ENCODE measurements at regions not wholly inside any gene's neighbourhood (a gene's known extent, or its start where the extent isn't known, plus 50 kb on each side); places are given as distances from the start of the nearest gene placed in this dataset.
"Not testable (repeated sequence)": the region's sequence is repeated elsewhere in the genome, so short reads cannot be mapped to it uniquely, and the experiment has no call there.

DNA sequence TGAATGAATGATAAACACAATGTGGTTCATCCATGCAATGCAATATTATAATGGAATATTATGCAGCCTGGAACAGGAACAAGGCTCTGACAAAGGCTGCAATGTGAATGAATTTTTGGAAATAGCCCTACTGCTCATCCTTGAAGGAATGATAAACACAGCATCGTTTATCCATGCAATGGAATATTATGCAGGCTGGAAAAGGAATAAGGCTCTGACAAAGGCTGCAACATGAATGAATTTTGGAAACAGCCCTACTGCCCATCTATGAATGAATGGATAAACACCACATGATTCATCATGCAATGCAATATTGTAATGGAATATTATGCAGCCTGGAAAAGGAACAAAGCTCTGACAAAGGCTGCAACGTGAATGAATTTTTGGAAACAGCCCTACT lies 159.4 kb downstream of the CRLF2 start:
- Mint-ChIP-seq H3K4me1 (no peaks in the 10 kb centered on the region), H3K27ac (no peak overlapping the region), H3K27me3 (no peaks in the 10 kb centered on the region), H3K36me3 (no peaks in the 10 kb centered on the region), H3K9me3 (peaks cover 22% of the 10 kb centered on the region), H3K4me3 (no peak overlapping the region)
- no peak for DNase-seq

DNA sequence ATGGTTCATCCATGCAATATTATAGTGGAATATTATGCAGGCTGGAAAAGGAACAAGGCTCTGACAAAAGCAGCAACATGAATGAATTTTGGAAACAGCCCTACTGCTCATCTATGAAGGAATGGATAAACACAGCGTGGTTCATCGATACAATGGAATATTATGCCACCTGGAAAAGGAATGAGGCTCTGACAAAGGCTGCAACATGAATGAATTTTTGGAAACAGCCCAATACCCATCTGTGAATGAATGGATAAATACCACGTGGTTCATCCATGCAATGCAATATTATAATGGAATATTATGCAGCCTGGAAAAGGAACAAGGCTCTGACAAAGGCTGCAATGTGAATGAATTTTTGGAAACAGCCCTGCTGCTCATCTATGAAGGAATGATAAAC lies 160.4 kb downstream of the CRLF2 start:
- H3K4me3 Mint-ChIP-seq = no peak overlapping the region
- no peaks in the 10 kb centered on the region for H3K27me3 Mint-ChIP-seq
- no peaks in the 10 kb centered on the region for H3K4me1 Mint-ChIP-seq
- peaks cover 23% of the 10 kb centered on the region for H3K9me3 Mint-ChIP-seq
- no peak overlapping the region for H3K27ac Mint-ChIP-seq
- H3K36me3 Mint-ChIP-seq = no peaks in the 10 kb centered on the region
- no peak for DNase-seq

DNA sequence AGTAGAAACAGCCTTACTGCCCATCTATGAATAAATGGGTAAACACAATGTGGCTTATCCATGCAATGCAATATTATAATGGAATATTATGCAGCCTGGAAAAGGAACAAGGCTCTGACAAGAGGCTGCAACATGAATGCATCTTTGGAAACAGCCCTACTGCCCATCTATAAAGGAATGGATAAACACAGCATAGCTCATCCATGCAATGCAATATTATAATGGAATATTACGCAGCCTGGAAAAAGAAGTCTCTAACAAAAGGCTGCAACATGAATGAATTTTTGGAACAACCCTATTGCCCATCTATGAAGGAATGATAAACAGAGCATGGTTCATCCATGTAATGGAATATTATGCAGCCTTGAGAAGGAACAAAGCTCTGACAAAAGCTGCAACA lies 161.0 kb downstream of the CRLF2 start:
- Mint-ChIP-seq H3K4me1 (no peaks in the 10 kb centered on the region), H3K9me3 (peaks cover 23% of the 10 kb centered on the region), H3K4me3 (no peak overlapping the region), H3K27ac (no peak overlapping the region), H3K36me3 (no peaks in the 10 kb centered on the region), H3K27me3 (no peaks in the 10 kb centered on the region)
- DNase-seq = no peak

DNA sequence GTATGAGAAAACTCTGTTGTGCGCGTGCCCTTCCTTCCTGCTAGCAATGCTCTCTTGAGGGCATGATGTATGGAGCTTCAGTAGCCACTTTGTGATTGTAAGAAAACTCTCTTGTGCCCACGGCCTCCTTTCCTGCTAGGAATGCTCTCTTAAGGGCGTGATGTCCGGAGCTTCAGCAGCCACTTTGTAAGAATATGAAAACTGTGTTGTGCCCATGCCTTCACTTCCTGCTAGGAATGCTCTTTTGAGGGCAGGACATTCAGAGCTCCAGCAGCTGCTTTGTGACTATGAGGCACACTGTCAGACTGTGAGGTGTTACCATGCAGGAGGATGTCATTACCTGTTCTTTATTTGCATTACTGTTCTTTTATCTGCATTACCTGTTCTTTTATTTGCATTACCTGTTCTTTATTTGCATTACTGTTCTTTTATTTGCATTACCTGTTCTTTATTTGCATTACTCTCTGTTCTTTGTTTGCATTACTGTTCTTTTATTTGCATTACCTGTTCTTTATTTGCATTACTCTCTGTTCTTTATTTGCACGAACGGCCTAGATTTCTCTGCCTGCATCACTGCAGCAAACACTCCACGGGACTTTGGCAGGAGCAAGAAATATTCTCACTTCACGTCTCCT lies 166.7 kb downstream of the CRLF2 start:
- Mint-ChIP-seq H3K27ac (no peak overlapping the region), H3K4me1 (no peaks in the 10 kb centered on the region), H3K36me3 (no peaks in the 10 kb centered on the region), H3K9me3 (peaks cover 10% of the 10 kb centered on the region), H3K27me3 (no peaks in the 10 kb centered on the region), H3K4me3 (no peak overlapping the region)
- no peak for DNase-seq

DNA sequence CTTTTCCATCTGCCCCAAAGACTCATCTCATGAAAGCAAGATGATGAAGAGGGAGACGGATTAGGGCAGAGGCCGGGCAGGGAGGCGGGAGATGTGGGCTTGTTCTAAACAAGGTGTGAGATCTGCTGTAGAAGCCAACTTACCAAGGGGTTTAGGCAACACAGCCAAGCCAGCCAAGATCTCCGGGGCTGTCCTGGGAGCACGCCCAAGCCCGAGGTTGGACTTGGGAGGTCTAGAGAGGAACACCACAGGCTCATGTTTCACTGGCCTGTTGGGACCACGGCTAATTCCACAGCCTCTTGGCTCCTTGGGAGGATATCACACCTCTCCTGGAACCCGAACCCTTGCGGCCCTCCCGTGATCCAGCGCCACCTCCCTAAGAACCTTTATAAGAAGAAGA lies 171.4 kb downstream of the CRLF2 start:
- DNase-seq = no peak
- Mint-ChIP-seq H3K9me3 (peaks cover 8% of the 10 kb centered on the region), H3K36me3 (peaks cover 3% of the 10 kb centered on the region), H3K4me3 (no peak overlapping the region), H3K27me3 (no peaks in the 10 kb centered on the region), H3K27ac (no peak overlapping the region), H3K4me1 (no peaks in the 10 kb centered on the region)

DNA sequence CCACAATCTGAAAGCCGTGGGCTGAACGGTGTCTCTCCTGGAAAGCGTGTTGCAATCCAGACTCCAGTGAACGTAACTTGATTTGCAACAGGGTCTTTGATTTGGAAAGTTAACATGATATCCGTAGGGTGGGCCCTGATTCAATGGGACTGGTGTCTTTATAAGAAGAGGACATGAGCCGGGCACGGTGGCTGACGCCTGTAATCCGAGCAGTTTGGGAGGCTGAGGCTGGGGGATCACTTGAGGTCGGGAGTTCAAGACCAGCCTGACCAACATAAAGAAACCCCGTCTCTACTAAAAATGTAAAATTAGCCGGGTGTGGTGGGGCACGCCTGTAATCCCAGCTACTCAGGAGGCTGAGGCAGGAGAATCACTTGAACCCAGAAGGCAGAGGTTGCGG lies 176.5 kb downstream of the CRLF2 start:
- DNase-seq, H3K27me3 Mint-ChIP-seq, H3K27ac Mint-ChIP-seq, H3K4me1 Mint-ChIP-seq, H3K36me3 Mint-ChIP-seq, H3K9me3 Mint-ChIP-seq, H3K4me3 Mint-ChIP-seq: not testable (repeated sequence)

DNA sequence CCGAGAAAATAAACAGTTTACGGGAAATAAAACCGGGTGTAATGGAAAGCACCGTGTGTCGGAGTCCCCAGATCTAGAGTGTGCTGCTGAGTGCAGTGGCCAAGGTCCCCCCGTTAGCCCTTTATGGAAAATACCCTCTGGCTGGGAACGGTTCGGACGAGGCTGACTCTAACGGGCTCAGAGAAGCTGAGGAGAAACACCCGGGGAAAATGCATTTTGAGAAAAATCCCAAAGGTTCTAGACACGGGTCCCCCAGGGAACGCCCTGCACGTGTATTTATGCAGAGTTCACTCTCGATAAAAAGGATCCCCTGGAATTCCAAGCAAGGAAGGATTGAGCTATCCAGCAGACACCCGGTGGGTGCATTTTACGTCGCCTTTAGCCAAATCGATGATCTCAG lies 177.2 kb downstream of the CRLF2 start:
- no peak for DNase-seq

DNA sequence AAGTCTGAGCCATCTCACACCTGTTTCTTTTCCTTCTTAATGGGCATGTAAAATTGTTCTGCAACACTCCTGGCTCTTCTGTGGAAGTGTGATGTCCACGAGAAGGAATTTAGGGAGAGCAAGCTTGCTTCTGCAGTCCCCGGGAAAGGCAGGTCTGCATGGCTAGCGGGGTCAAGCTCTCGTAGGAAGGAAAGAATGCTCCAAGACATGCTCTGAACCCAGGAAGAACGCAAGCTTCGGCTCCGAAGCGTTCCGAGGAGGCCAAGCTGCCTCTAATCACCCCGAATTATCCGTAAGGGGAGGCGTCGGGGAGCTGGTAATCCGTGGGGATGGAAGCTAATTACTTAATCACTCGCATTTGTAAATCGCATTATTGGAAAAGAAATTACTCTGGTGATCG lies 177.7 kb downstream of the CRLF2 start:
- Mint-ChIP-seq H3K4me3 (no peak overlapping the region), H3K27me3 (peaks cover 3% of the 10 kb centered on the region), H3K36me3 (no peaks in the 10 kb centered on the region), H3K9me3 (peaks cover 4% of the 10 kb centered on the region), H3K4me1 (no peaks in the 10 kb centered on the region), H3K27ac (no peak overlapping the region)
- DNase-seq = no peak

More for the DNA sequence above, 177.2 kb downstream of the CRLF2 start:
- no peaks in the 10 kb centered on the region for H3K4me1 Mint-ChIP-seq
- peaks cover 3% of the 10 kb centered on the region for H3K36me3 Mint-ChIP-seq
- H3K4me3 Mint-ChIP-seq = no peak overlapping the region
- H3K27me3 Mint-ChIP-seq = peaks cover 3% of the 10 kb centered on the region
- H3K27ac Mint-ChIP-seq = no peak overlapping the region
- peaks cover 5% of the 10 kb centered on the region for H3K9me3 Mint-ChIP-seq

DNA sequence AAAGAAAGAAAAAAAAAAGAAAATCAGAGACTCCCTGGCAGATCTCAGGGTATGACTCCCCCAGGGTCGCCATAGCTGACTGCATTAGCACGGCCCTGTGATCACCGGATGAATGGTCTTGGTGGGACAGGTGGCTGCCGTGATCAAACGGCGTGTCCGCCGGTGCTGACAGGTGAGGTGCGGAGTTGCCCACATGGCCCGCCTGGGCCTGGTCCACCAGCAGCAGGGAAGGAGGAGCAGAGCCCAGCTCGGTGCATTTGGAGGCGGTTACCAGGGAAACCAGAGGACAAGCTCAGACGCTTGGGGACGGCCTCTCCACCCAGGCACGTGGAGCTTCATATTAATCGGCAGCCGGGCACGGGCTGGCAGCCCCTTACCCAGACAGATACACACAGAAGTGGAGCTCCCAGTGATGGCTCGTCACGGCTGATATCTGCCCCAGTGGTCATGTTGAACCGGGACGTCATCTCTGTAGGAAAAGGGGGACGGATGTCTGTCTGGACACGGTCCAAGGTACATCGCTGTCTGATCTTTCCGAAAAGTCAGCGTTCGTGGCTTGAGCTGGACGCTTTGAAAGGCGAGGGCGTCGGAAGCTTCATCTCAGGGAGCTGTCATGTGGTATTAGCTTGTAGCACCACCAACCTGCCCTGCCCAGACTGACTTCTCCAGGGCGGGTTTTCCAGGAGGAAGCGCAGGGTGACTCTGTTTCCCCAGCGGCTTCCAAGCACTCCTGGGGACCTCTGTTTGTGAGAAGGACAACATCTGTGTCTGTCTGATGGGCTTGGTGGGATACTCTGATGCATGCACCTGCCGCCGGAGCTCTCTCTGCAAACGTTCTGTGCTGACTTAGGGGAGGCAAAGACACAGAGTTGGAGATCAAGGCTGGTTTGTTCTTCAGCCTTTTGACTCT lies 180.7 kb downstream of the CRLF2 start:
- Mint-ChIP-seq H3K27ac (no peak overlapping the region), H3K27me3 (peaks cover 20% of the 10 kb centered on the region), H3K36me3 (no peaks in the 10 kb centered on the region), H3K4me1 (peaks cover 12% of the 10 kb centered on the region), H3K9me3 (peaks cover 3% of the 10 kb centered on the region), H3K4me3 (no peak overlapping the region)
- no peak for DNase-seq

DNA sequence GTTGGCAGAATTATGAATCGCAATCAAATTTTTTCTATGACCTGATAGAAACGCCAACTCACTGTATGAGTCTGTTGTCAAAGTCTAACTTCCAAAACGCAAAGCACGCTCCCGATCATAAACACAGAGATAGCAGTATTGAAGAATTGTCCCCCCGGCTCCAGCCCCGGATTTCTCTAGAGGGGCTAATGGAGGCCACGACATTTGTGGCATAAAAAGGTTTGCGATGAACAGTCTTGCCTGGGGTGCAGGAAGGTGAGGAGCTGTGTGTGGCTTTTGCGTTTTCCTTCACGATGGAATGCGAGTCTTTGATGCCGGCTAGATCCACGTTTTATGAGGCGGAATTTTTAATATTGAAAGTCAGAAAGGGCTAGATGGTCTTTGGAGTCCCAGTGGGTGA lies 183.0 kb downstream of the CRLF2 start:
- DNase-seq = no peak
- no peak overlapping the region for H3K27ac Mint-ChIP-seq
- H3K27me3 Mint-ChIP-seq = peaks cover 20% of the 10 kb centered on the region
- H3K36me3 Mint-ChIP-seq = no peaks in the 10 kb centered on the region
- H3K9me3 Mint-ChIP-seq = peaks cover 4% of the 10 kb centered on the region
- H3K4me1 Mint-ChIP-seq = peaks cover 16% of the 10 kb centered on the region
- H3K4me3 Mint-ChIP-seq = no peak overlapping the region

DNA sequence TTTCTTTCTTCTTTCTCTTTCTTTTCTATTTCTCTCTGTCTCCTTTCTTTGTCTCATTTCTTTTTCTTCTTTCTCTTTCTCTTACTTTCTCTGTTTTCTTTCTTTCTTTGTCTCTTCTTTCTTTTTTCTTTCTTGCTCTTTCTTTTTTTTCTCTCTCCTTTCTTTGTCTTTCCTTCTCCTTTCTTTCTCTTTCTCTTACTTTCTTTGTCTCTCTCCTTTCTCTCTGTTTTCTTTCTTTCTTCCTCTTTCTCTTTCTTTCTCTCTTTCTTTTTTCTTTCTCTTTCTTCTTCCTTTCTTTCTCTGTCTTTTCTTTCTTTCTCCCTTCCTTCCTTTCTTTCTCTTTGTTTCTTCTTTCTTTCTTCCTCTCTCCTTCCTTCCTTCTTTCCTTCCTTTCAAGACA lies 184.8 kb downstream of the CRLF2 start:
- H3K9me3 Mint-ChIP-seq = peaks cover 1% of the 10 kb centered on the region
- H3K27ac Mint-ChIP-seq = no peak overlapping the region
- peaks cover 16% of the 10 kb centered on the region for H3K4me1 Mint-ChIP-seq
- H3K4me3 Mint-ChIP-seq = peak overlapping the region; percentile 72
- peaks cover 16% of the 10 kb centered on the region for H3K27me3 Mint-ChIP-seq
- H3K36me3 Mint-ChIP-seq = no peaks in the 10 kb centered on the region
- DNase-seq = no peak

DNA sequence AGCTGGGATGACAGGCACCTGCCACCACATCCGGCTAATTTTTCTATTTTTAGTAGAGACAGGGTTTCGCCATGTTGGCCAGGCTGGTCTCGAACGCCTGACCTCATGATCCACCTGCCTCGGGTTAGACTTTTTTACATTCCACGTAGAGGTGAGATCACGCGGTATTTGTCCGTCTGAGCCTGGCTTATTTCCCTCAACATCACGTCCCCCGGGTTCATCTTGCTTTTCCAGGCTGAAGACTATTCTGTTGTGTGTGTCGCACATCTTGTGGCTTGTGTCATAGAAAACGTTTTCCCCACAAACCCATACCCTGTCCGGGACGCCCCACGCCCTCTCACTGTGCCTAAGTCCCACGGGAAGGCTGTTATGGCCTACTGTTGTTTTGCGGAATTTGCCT lies 185.3 kb downstream of the CRLF2 start:
- Mint-ChIP-seq H3K4me3 (peak overlapping the region; percentile 72), H3K4me1 (peaks cover 16% of the 10 kb centered on the region), H3K36me3 (no peaks in the 10 kb centered on the region), H3K9me3 (peaks cover 1% of the 10 kb centered on the region), H3K27ac (peak overlapping the region; percentile 59), H3K27me3 (peaks cover 16% of the 10 kb centered on the region)
- DNase-seq = no peak

DNA sequence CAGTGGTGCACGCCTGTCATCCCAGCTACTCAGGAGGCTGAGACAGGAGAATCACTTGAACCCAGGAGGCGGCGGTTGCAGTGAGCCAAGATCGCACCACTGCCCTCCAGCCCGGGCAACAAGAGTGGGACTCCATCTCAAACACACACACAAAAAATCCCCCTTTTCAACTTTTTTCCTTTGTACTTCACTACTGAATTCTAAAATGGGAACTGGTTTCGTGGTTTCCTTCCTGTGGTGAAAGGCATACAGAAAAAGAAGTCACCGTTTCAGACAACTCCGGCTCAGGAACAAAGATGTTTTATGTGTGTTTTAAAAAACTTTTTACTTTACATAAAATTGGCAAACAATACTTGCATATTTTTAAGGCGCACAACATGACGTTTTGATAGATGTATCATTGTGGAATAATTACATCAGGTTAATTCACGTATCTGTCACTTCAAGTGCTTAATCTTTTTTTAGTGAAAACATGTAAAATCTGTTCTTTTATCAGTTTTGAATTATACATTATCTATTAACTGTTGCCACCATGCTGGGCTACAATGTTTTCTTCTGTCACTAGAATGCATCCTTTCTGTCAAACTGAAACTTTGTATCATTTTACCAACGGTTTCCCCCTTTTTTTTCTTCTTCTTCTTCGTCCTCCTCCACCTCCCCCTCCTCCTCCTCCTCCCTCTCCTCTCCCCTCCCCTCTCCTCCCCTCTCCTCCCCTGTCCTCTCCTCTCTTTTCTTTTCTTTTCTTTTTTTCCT lies 186.0 kb downstream of the CRLF2 start:
- peak overlapping the region; percentile 72 for H3K4me3 Mint-ChIP-seq
- H3K27ac Mint-ChIP-seq = peak overlapping the region; percentile 59

DNA sequence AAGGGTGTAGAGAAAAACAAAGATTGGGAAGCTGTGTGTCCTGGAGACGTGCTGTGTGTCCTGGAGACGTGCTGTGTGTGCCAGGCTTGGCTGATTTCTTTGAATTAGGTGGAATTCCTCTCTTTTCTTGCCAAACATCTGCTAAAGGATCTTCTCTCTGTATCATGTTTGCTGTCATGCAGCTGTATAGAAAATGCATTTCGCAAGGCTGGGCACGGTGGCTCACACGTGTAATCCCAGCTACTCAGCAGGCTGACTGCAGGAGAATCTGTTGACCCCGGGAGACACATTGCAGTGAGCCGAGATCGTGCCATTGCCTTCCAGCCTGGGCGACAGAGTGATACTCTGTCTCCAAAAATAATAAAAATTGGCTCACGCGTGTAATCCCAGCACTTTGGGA lies 187.0 kb downstream of the CRLF2 start:
- no peak overlapping the region for H3K4me3 Mint-ChIP-seq
- no peak overlapping the region for H3K27ac Mint-ChIP-seq
- peaks cover 1% of the 10 kb centered on the region for H3K9me3 Mint-ChIP-seq

More for the DNA sequence above, 186.0 kb downstream of the CRLF2 start:
- H3K9me3 Mint-ChIP-seq = peaks cover 1% of the 10 kb centered on the region
- H3K27me3 Mint-ChIP-seq = peaks cover 16% of the 10 kb centered on the region
- H3K4me1 Mint-ChIP-seq = peaks cover 16% of the 10 kb centered on the region
- no peak for DNase-seq
- H3K36me3 Mint-ChIP-seq = no peaks in the 10 kb centered on the region

DNA sequence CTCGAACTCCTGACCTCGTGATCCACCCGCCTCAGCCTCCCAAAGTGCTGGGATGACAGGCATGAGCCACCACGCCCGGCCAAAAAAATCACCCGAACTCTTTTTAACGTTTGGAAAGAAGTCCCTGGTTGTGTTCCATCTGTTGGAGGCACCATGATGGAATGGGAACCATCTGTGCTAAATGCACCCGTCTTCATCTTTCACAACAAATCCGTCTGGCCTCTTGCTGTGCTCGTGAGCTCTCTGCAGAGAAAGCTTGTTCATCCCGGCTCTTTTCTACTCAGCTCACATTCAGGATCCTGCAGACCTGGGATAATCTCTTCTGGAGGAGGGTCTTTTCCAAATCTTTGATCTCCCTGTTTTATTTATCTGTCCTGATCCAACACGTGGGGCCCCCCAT lies 188.8 kb downstream of the CRLF2 start:
- no peaks in the 10 kb centered on the region for H3K36me3 Mint-ChIP-seq
- peaks cover 16% of the 10 kb centered on the region for H3K27me3 Mint-ChIP-seq

More for the DNA sequence above, 187.0 kb downstream of the CRLF2 start:
- Mint-ChIP-seq H3K36me3 (no peaks in the 10 kb centered on the region), H3K4me1 (peaks cover 16% of the 10 kb centered on the region), H3K27me3 (peaks cover 16% of the 10 kb centered on the region)
- no peak for DNase-seq

More for the DNA sequence above, 188.8 kb downstream of the CRLF2 start:
- no peak for DNase-seq
- H3K9me3 Mint-ChIP-seq = peaks cover 1% of the 10 kb centered on the region
- no peak overlapping the region for H3K27ac Mint-ChIP-seq
- H3K4me3 Mint-ChIP-seq = no peak overlapping the region
- H3K4me1 Mint-ChIP-seq = peaks cover 16% of the 10 kb centered on the region

All from activated naive CD8-positive, alpha-beta T cell treated with anti-CD3 and anti-CD28 coated beads for 36 hours (primary cell).